ENCODE measurements at regions not wholly inside any gene's neighbourhood (a gene's known extent, or its start where the extent isn't known, plus 50 kb on each side); places are given as distances from the start of the nearest gene placed in this dataset.

- 16 to 22% (median 16%) methylated on average over 17 of the region's 17 CpGs for WGBS, 3 donors
- DNase-seq: no peak
- Histone ChIP-seq H3K27ac (no peak overlapping the region), H3K4me1 (ENCODE audit: insufficient read depth) (no peaks in the 10 kb centered on the region), H3K9me3 (no peaks in the 10 kb centered on the region), H3K4me3 (no peak overlapping the region), H3K27me3 (no peaks in the 10 kb centered on the region), H3K36me3 (no peaks in the 10 kb centered on the region)
- TF ChIP-seq EP300 (IDR thresholded peaks at IDR 0.05) (no peak), POLR2A (IDR thresholded peaks at IDR 0.05) (no peak), CTCF (IDR thresholded peaks at IDR 0.05) (no peak)
- intact Hi-C loops (cut with DNase I): no loop called here
Observed at GRCh38 chr22:48882636-48883200, 945.0 kb downstream of the BRD1 start.

- no peak for DNase-seq
- Histone ChIP-seq H3K4me1 (ENCODE audit: insufficient read depth) (no peaks in the 10 kb centered on the region), H3K4me3 (no peak overlapping the region), H3K36me3 (no peaks in the 10 kb centered on the region), H3K9me3 (no peaks in the 10 kb centered on the region), H3K27me3 (no peaks in the 10 kb centered on the region), H3K27ac (no peak overlapping the region)
- TF ChIP-seq POLR2A (IDR thresholded peaks at IDR 0.05) (no peak), EP300 (IDR thresholded peaks at IDR 0.05) (no peak), CTCF (IDR thresholded peaks at IDR 0.05) (no peak)
- intact Hi-C loops (cut with DNase I): no loop called here
- 93 to 97% (median 94%) methylated on average over 22 of the region's 22 CpGs for WGBS, 3 donors
Observed at GRCh38 chr22:48881326-48881980, 946.2 kb downstream of the BRD1 start.

GRCh38 chr22:48880749-48881148, 946.9 kb downstream of the BRD1 start:
- TF ChIP-seq EP300 (IDR thresholded peaks at IDR 0.05): no peak
- TF ChIP-seq CTCF (IDR thresholded peaks at IDR 0.05): no peak
- no peak for TF ChIP-seq POLR2A (IDR thresholded peaks at IDR 0.05)
- no peak for DNase-seq
- 87 to 89% (median 88%) methylated on average over 11 of the region's 11 CpGs for WGBS, 3 donors

GRCh38 chr22:48876951-48877350, 950.7 kb downstream of the BRD1 start:
- Histone ChIP-seq H3K36me3 (no peaks in the 10 kb centered on the region), H3K27ac (no peak overlapping the region), H3K4me3 (no peak overlapping the region), H3K4me1 (ENCODE audit: insufficient read depth) (no peaks in the 10 kb centered on the region), H3K27me3 (no peaks in the 10 kb centered on the region), H3K9me3 (no peaks in the 10 kb centered on the region)
- intact Hi-C loops (cut with DNase I): no loop called here
- no peak for DNase-seq
- WGBS, 3 donors: 60 to 68% (median 61%) methylated on average over 4 of the region's 4 CpGs
- TF ChIP-seq EP300 (IDR thresholded peaks at IDR 0.05) (no peak), POLR2A (IDR thresholded peaks at IDR 0.05) (no peak), CTCF (IDR thresholded peaks at IDR 0.05) (no peak)

More at GRCh38 chr22:48880749-48881148, 946.9 kb downstream of the BRD1 start:
- H3K9me3 ChIP-seq: no peaks in the 10 kb centered on the region
- H3K4me1 ChIP-seq (ENCODE audit: insufficient read depth): no peaks in the 10 kb centered on the region
- no peaks in the 10 kb centered on the region for H3K27me3 ChIP-seq
- intact Hi-C loops (cut with DNase I): no loop called here
- H3K4me3 ChIP-seq: no peak overlapping the region
- no peak overlapping the region for H3K27ac ChIP-seq
- no peaks in the 10 kb centered on the region for H3K36me3 ChIP-seq
